HepG2 (cell line): ENCODE measurements at regions not wholly inside any gene's neighbourhood (a gene's known extent, or its start where the extent isn't known, plus 50 kb on each side); places are given as distances from the start of the nearest gene placed in this dataset.

Source experiments
- ATAC-seq: fragments of 200-7000 bp; cut with Tn5 transposase; 3 replicates; pipeline ENCODE4 v1.9.1; 2020; ENCODE audit warnings: mild to moderate bottlenecking, moderate library complexity
- BruUV-seq: library from RNA; stranded (reverse); fragments of 400-500 nt; replicated peaks from 2 replicates; lab custom pipeline; 2021; lab: Mats Ljungman, UMichigan
- CTCF ChIA-PET: fragments of 300-600 bp; formaldehyde crosslinking; extraction: SDS; loops from one replicate; lab custom pipeline; 2021; ENCODE audit warnings: low total read pairs, inconsistent platforms, low intra/inter-chr PET ratio; lab: Yijun Ruan, JAX
- POLR2A ChIA-PET: fragments of 350-600 bp; sonication (Branson Sonifier 250); formaldehyde crosslinking; loops from one replicate; lab custom pipeline; 2020; ENCODE audit warnings: antibody characterized with exemption, inconsistent platforms; lab: Yijun Ruan, JAX
- DNase-seq: peaks from one replicate; pipeline ENCODE4 v3.0.0-alpha.2; 2015; ENCODE audit warnings: low spot score
- FAIRE-seq: peaks from 3 replicates; lab custom pipeline; 2011; peaks lifted over from hg19 to GRCh38; lab: Jason Lieb, UNC
- H2AFZ ChIP-seq: one replicate; pipeline ENCODE4 v1.6.1; 2011; ENCODE audit warnings: low read length, inconsistent platforms
- H3K27ac ChIP-seq: fragments of 300-600 bp; 3 replicates; pipeline ENCODE4 v1.8.0; 2011; ENCODE audit warnings: mixed run types, mild to moderate bottlenecking, mixed read lengths, low read length, inconsistent platforms; ENCODE audit not compliant: insufficient read depth; ENCODE audit errors: extremely low read length
- H3K27me3 ChIP-seq, 2 experiments: fragments of 200-600 bp in 1 of 2; 2 replicates in 1 of 2; 3 replicates in 1 of 2; pipeline versions ENCODE4 v1.6.0 to v1.8.0; 2011; ENCODE audit warnings: low read length in 2 of 2, mild to moderate bottlenecking in 2 of 2, moderate library complexity in 2 of 2, inconsistent platforms in 1 of 2; ENCODE audit not compliant: insufficient read depth in 2 of 2, control insufficient read depth in 1 of 2
- H3K36me3 ChIP-seq, 2 experiments: fragments of 200-600 bp in 1 of 2; replicated peaks in 1 of 2; 2 replicates in 1 of 2; 3 replicates in 1 of 2; pipeline versions ENCODE4 v1.5.1 to v1.8.0; 2011; ENCODE audit warnings: low read length in 2 of 2, inconsistent platforms in 1 of 2; ENCODE audit not compliant: insufficient read depth in 2 of 2, control insufficient read depth in 1 of 2
- H3K4me1 ChIP-seq: 2 replicates; pipeline ENCODE4 v1.5.1; 2012; ENCODE audit warnings: low read length, inconsistent platforms; ENCODE audit not compliant: insufficient read depth
- H3K4me2 ChIP-seq: 2 replicates; pipeline ENCODE4 v1.6.0; 2011; ENCODE audit warnings: low read depth, low read length, inconsistent platforms
- H3K4me3 ChIP-seq, 3 experiments: fragments of 200-600 bp in 1 of 3; sonication (generic), shearing (Covaris generic) in 1 of 3; replicated peaks in 1 of 3; 2 replicates each; pipeline ENCODE4 v1.5.1; 2011 to 2016; ENCODE audit warnings: low read length in 3 of 3, inconsistent platforms in 2 of 3, low read depth in 2 of 3, mild to moderate bottlenecking in 2 of 3, control low read depth in 1 of 3, mixed read lengths in 1 of 3; ENCODE audit not compliant: insufficient read depth in 1 of 3
- H3K79me2 ChIP-seq: one replicate; pipeline ENCODE4 v1.6.1; 2011; ENCODE audit warnings: low read length, inconsistent platforms; ENCODE audit not compliant: insufficient read depth
- H3K9ac ChIP-seq: 2 replicates; pipeline ENCODE4 v1.6.0; 2011; ENCODE audit warnings: mild to moderate bottlenecking, low read depth, low read length, inconsistent platforms; ENCODE audit not compliant: insufficient read depth
- H3K9me3 ChIP-seq: 2 replicates; pipeline ENCODE4 v1.5.1; 2012; ENCODE audit warnings: mild to moderate bottlenecking, low read length
- H4K20me1 ChIP-seq: 2 replicates; pipeline ENCODE4 v1.6.0; 2011; ENCODE audit warnings: inconsistent platforms, mild to moderate bottlenecking, low read length, moderate library complexity; ENCODE audit not compliant: insufficient read depth
- MLXIP ChIP-seq: sonication (generic); formaldehyde crosslinking; IDR thresholded peaks from 2 replicates; pipeline ENCODE4 v1.9.0; 2021; ENCODE audit warnings: missing genetic modification reagents, borderline replicate concordance
- ZNF792 ChIP-seq: IDR thresholded peaks from 2 replicates; pipeline ENCODE4 v1.6.1; 2016
- WGBS: methylation state at CpG from one replicate; pipeline ENCODE4 v1.1.6; 2017; ENCODE audit warnings: low lambda C conversion rate; 5-methylcytosine and 5-hydroxymethylcytosine counted together
- in situ Hi-C: cut with HindIII; loops from 2 replicates; pipeline ENCODE4 v1.10.0; 2017; ENCODE audit warnings: low pct_unique_long_range_greater_than_20kb; ENCODE audit not compliant: extremely low pct_ligation_motif_present
- intact Hi-C: fragments of 100-400 bp; cut with micrococcal nuclease; formaldehyde crosslinking; loops from one replicate; pipeline ENCODE4 v1.10.0; 2022; ENCODE audit not compliant: unreplicated experiment
- TF ChIP-seq, protein P1 (sequence below): sonication (generic); formaldehyde crosslinking; IDR thresholded peaks from 2 replicates; pipeline ENCODE4 v1.5.1; 2020; ENCODE audit warnings: missing genetic modification reagents, mild to moderate bottlenecking, borderline replicate concordance
- TF ChIP-seq, protein P2 (sequence below): IDR thresholded peaks from 2 replicates; pipeline ENCODE4 v1.6.1; 2016; ENCODE audit warnings: mild to moderate bottlenecking
- TF ChIP-seq, protein P3 (sequence below), 2 experiments: fragments of 450-650 bp in 1 of 2; sonication (generic) in 1 of 2; formaldehyde crosslinking in 1 of 2; IDR thresholded peaks; 2 replicates each; pipeline versions ENCODE4 v1.6.1 to v1.8.0; 2016 to 2022; ENCODE audit warnings: antibody characterized with exemption in 1 of 2, mild to moderate bottlenecking in 1 of 2, missing genetic modification reagents in 1 of 2

DNA sequence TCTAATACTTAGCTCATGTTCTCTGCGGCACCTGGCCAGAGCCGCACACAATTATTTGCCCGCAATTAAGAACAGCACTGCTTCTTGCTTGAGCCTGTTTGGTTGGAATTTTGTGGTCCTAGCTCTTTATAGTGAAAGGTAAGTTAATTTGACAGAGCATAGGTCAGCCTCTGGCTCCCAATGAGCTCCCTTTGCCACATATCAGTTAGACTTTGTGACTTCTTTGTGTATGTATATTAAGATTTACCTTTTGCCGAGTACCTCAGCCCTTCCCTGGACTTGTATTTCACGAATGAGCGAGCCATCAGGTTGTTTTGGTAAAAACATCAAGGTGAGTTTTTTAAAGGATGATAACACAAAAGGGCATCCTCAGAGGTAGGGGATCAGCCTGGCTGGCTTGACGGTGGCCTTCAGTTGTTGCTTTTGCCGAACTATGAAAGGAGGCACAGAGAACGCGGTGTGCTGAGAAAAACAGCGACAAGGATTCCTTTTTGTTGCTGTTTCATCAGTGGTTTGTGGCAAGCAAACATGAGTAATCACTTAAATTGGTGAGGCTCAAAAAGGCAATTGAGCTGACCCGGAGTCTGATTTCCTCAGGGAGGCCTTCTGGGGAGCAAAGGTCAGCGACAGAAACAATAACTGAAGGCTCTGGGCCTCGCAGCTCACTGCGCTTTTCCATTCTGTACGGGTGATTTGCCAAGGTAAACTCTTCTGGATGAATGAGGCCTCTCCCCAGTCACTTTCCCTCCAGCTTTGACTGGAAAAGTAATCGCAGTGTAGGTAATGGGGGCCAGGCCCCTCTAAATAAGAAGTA, 163.6 kb downstream of the HS3ST3A1 start (continued):
- TF ChIP-seq ZNF792 (CRISPR knock-in tag) (no peak), MLXIP (CRISPR knock-in tag) (no peak)
- TF ChIP-seq, protein P1, sequence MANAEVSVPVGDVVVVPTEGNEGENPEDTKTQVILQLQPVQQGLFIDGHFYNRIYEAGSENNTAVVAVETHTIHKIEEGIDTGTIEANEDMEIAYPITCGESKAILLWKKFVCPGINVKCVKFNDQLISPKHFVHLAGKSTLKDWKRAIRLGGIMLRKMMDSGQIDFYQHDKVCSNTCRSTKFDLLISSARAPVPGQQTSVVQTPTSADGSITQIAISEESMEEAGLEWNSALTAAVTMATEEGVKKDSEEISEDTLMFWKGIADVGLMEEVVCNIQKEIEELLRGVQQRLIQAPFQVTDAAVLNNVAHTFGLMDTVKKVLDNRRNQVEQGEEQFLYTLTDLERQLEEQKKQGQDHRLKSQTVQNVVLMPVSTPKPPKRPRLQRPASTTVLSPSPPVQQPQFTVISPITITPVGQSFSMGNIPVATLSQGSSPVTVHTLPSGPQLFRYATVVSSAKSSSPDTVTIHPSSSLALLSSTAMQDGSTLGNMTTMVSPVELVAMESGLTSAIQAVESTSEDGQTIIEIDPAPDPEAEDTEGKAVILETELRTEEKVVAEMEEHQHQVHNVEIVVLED (CRISPR knock-in tag), result no peak; the same call in 1 of the 2 replicates

DNA sequence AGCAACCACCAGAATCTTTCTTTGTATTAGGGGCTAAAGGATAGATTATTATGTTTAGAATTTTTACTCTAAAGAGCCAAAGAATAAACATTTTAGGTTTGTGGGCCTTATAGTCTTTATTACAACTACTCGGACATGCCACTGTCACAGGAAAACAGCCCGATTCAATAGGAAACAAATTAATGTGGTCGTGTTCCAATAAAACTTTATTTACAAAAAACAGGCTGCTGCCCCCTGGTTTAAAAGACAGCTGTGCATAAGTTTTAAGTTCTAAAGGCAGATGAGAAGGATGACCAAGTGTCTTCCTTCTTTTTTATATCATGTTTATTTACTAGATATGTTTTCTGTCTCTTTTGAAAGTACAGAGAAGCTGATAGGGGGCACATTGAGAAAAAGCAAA, 166.5 kb downstream of the HS3ST3A1 start:
- FAIRE-seq (no peak), ATAC-seq (no peak), DNase-seq (no peak)
- Histone ChIP-seq H3K4me3 (no peak overlapping the region), H3K36me3 (no peaks in the 10 kb centered on the region), H3K4me1 (peaks cover 56% of the 10 kb centered on the region), H2AFZ (peak overlapping the region; percentile 36), H3K27me3 (no peaks in the 10 kb centered on the region), H3K4me2 (no peak overlapping the region), H3K79me2 (no peaks in the 10 kb centered on the region), H4K20me1 (no peaks in the 10 kb centered on the region), H3K9ac (no peak overlapping the region), H3K9me3 (no peaks in the 10 kb centered on the region), H3K27ac (no peak overlapping the region)
- ChIA-PET CTCF (no interaction called here), POLR2A (no interaction called here)
- WGBS, result 80% methylated on average over 3 of the region's 3 CpGs
- TF ChIP-seq, protein P2, sequence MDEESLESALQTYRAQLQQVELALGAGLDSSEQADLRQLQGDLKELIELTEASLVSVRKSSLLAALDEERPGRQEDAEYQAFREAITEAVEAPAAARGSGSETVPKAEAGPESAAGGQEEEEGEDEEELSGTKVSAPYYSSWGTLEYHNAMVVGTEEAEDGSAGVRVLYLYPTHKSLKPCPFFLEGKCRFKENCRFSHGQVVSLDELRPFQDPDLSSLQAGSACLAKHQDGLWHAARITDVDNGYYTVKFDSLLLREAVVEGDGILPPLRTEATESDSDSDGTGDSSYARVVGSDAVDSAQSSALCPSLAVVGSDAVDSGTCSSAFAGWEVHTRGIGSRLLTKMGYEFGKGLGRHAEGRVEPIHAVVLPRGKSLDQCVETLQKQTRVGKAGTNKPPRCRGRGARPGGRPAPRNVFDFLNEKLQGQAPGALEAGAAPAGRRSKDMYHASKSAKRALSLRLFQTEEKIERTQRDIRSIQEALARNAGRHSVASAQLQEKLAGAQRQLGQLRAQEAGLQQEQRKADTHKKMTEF (CRISPR knock-in tag), result no peak
- TF ChIP-seq, protein P3, sequence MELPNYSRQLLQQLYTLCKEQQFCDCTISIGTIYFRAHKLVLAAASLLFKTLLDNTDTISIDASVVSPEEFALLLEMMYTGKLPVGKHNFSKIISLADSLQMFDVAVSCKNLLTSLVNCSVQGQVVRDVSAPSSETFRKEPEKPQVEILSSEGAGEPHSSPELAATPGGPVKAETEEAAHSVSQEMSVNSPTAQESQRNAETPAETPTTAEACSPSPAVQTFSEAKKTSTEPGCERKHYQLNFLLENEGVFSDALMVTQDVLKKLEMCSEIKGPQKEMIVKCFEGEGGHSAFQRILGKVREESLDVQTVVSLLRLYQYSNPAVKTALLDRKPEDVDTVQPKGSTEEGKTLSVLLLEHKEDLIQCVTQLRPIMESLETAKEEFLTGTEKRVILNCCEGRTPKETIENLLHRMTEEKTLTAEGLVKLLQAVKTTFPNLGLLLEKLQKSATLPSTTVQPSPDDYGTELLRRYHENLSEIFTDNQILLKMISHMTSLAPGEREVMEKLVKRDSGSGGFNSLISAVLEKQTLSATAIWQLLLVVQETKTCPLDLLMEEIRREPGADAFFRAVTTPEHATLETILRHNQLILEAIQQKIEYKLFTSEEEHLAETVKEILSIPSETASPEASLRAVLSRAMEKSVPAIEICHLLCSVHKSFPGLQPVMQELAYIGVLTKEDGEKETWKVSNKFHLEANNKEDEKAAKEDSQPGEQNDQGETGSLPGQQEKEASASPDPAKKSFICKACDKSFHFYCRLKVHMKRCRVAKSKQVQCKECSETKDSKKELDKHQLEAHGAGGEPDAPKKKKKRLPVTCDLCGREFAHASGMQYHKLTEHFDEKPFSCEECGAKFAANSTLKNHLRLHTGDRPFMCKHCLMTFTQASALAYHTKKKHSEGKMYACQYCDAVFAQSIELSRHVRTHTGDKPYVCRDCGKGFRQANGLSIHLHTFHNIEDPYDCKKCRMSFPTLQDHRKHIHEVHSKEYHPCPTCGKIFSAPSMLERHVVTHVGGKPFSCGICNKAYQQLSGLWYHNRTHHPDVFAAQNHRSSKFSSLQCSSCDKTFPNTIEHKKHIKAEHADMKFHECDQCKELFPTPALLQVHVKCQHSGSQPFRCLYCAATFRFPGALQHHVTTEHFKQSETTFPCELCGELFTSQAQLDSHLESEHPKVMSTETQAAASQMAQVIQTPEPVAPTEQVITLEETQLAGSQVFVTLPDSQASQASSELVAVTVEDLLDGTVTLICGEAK (IDR thresholded peaks at IDR 0.05), result peak; percentile 66
- TF ChIP-seq, protein P3 (CRISPR knock-in tag; IDR thresholded peaks at IDR 0.05), result peak; percentile 98
- intact Hi-C loops, result loop anchor here (5.0 kb wide), 1 partner anchor 98 kb away; no protein-coding TSS in a partner anchor
- no TSS peak for BruUV-seq
- in situ Hi-C loops, result no loop called here
